ENCODE measurements at regions not wholly inside any gene's neighbourhood (a gene's known extent, or its start where the extent isn't known, plus 50 kb on each side); places are given as distances from the start of the nearest gene placed in this dataset.

DNA sequence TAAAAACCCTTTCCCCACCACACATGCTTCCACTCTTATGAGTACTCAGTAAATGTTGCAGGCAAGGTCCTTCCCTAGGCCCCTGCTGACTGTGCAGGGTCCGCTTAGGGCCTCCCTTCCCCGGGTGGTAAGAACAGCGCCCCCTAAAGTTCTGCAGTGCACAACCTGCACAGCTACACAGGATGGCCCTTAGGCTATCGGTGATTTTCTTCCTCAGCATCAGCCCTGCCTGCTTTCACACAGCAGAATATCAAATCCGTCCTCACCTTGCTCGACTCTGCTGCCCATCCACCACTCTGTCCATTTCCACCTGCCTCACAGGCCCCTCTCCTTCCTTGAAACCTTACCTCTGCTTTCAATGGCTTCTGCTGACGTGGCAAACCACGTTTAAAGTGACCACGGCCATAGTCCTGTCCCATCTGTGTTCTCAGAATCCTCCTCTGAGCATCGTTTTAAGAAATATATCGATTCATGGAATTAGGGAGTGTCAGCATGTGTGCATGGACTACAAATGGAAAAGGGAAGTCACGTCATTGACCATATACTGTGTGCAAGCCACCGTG lies 51.4 kb upstream of the TMEM132E start:
- H3K36me3 Mint-ChIP-seq, result no peaks in the 10 kb centered on the region
- no peak overlapping the region for H3K27ac Mint-ChIP-seq
- no peaks in the 10 kb centered on the region for H3K9me3 Mint-ChIP-seq
- H3K4me1 Mint-ChIP-seq, result no peaks in the 10 kb centered on the region
- no peak overlapping the region for H3K4me3 Mint-ChIP-seq
- DNase-seq (ENCODE audit: low spot score in 2 of 2) (no peak), ATAC-seq (no peak)

DNA sequence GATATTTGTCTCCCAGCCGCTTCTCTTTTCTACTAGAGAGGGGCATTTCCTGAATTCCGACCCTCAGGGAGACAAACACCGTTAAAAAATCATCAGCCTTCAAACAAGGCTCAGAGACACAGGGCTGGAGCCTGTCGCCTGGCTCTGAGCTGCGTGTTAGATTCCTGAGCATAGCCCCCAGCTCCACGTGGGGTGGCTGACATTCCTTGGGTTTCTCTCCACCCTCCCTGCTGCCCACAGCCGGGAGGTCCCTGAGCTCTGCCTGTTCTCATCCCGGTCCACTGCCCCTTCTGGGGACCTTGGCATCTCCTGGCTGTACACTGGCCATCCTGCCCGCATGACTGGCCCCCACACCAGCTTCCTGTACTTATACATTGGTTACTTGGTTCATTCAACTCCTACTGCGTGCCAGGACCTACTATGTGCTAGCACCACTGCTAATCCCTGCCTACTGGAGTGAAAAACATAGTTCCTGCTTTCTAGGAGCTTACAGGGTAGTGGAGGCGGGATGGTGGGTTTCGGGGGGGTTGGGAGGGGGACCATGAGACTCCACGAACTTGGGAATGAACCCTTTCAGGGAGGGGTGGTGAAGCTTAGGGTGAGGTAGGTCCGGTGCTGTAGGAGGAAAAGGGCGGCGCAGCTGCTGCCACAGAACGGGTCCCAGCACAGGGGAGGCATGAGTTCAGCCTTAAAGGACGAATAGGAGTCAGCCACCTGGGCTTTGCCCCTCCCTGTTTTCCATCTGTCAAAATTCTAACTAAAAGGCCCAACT lies 52.1 kb upstream of the TMEM132E start:
- DNase-seq (ENCODE audit: low spot score in 2 of 2) (no peak), ATAC-seq (no peak)
- Mint-ChIP-seq H3K4me3 (no peak overlapping the region), H3K27ac (no peak overlapping the region), H3K9me3 (no peaks in the 10 kb centered on the region), H3K36me3 (no peaks in the 10 kb centered on the region), H3K4me1 (no peaks in the 10 kb centered on the region)

GRCh38 chr17:34525651-34526050 lies 53.7 kb upstream of the TMEM132E start:
- no peak overlapping the region for H3K27ac Mint-ChIP-seq
- no peak overlapping the region for H3K4me3 Mint-ChIP-seq
- DNase-seq (ENCODE audit: low spot score in 2 of 2), result no peak
- H3K4me1 Mint-ChIP-seq, result no peaks in the 10 kb centered on the region
- H3K9me3 Mint-ChIP-seq, result no peaks in the 10 kb centered on the region
- ATAC-seq, result no peak
- H3K36me3 Mint-ChIP-seq, result no peaks in the 10 kb centered on the region

- Mint-ChIP-seq H3K4me1 (no peaks in the 10 kb centered on the region), H3K9me3 (no peaks in the 10 kb centered on the region), H3K36me3 (no peaks in the 10 kb centered on the region), H3K27ac (no peak overlapping the region), H3K4me3 (no peak overlapping the region)
- DNase-seq (ENCODE audit: low spot score in 2 of 2), result no peak
- ATAC-seq, result no peak
Measured at GRCh38 chr17:34521955-34522354, 57.4 kb upstream of the TMEM132E start.

DNA sequence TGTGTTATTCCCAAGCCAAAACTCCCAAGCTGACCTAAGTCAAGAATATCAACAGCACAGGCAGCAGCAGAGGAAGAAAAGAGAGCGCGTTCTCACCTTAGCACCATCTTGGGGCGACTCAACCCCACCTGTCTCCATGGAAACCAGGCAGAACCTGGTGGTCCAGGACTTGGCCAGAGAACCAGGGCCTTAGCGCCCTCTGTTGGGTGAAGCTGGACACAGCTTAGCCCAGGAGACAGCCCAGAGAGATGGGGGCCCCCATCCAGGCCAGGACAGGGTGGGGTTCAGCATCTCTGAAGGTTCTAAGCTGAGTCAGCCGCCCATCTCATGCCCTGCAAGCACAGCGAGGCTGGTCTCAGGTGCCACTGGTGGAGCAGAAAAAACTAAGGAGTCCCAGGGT lies 60.1 kb upstream of the TMEM132E start:
- peak; percentile 40 for ATAC-seq
- peak in 1 of 2 donors; percentile 54 for DNase-seq (ENCODE audit: low spot score in 2 of 2)

GRCh38 chr17:34517406-34517805 lies 62.0 kb upstream of the TMEM132E start:
- Mint-ChIP-seq H3K9me3 (no peaks in the 10 kb centered on the region), H3K27ac (no peak overlapping the region)

More for the DNA sequence above, 60.1 kb upstream of the TMEM132E start:
- no peaks in the 10 kb centered on the region for H3K9me3 Mint-ChIP-seq
- H3K27ac Mint-ChIP-seq, result no peak overlapping the region
- no peaks in the 10 kb centered on the region for H3K4me1 Mint-ChIP-seq
- no peaks in the 10 kb centered on the region for H3K36me3 Mint-ChIP-seq
- no peak overlapping the region for H3K4me3 Mint-ChIP-seq

GRCh38 chr17:34511931-34512330 lies 67.5 kb upstream of the TMEM132E start:
- Mint-ChIP-seq H3K4me1 (no peaks in the 10 kb centered on the region), H3K27ac (no peak overlapping the region), H3K9me3 (no peaks in the 10 kb centered on the region)

More at GRCh38 chr17:34517406-34517805, 62.0 kb upstream of the TMEM132E start:
- ATAC-seq (no peak), DNase-seq (ENCODE audit: low spot score in 2 of 2) (no peak)
- Mint-ChIP-seq H3K4me3 (no peak overlapping the region), H3K36me3 (no peaks in the 10 kb centered on the region), H3K4me1 (no peaks in the 10 kb centered on the region)

GRCh38 chr17:34511265-34511664 lies 68.1 kb upstream of the TMEM132E start:
- Mint-ChIP-seq H3K4me3 (no peak overlapping the region), H3K36me3 (no peaks in the 10 kb centered on the region), H3K27ac (no peak overlapping the region), H3K4me1 (no peaks in the 10 kb centered on the region), H3K9me3 (no peaks in the 10 kb centered on the region)
- ATAC-seq (no peak), DNase-seq (ENCODE audit: low spot score in 2 of 2) (no peak)

More at GRCh38 chr17:34511931-34512330, 67.5 kb upstream of the TMEM132E start:
- Mint-ChIP-seq H3K4me3 (no peak overlapping the region), H3K36me3 (no peaks in the 10 kb centered on the region)
- DNase-seq (ENCODE audit: low spot score in 2 of 2) (no peak), ATAC-seq (no peak)

- H3K4me1 Mint-ChIP-seq, result peaks cover 6% of the 10 kb centered on the region
- DNase-seq (ENCODE audit: low spot score in 2 of 2) (no peak), ATAC-seq (peak; percentile 63)
- no peak overlapping the region for H3K4me3 Mint-ChIP-seq
- no peaks in the 10 kb centered on the region for H3K36me3 Mint-ChIP-seq
- H3K9me3 Mint-ChIP-seq, result no peaks in the 10 kb centered on the region
- H3K27ac Mint-ChIP-seq, result no peak overlapping the region
Measured at GRCh38 chr17:34504814-34505484, 74.4 kb upstream of the TMEM132E start.

DNA sequence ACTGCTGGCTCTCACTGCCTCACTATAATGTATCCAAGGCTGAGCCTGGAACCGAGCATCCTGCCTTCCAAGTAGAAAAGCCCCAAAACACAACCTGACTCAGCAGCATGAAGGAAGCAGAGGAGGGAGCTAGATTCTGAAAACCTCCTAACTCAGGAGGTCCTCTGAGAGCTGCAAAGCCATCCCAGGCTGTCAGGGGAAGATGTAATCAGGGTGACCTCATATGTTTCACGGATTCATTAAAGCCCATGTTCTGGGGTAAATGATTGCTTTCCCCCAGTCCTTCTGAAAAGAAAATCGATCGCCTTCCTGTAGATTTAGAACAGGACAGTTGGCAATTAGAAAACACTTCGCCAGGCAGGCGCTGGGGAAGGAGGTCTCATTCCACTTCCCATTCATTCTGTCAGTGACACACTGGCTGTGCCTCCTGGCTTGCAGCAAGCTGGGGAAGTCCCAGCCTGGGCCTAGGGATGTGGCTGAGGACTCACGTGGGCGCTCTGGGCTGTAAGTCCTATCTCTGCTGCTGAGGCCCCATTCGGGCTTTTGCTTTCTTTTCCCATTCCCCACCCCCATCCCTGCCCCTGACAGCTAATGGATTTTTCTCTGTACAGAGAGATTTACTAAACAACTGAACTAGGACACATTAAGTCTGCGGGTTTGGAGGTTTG lies 75.7 kb upstream of the TMEM132E start:
- Mint-ChIP-seq H3K27ac (no peak overlapping the region), H3K4me3 (no peak overlapping the region), H3K9me3 (no peaks in the 10 kb centered on the region), H3K36me3 (no peaks in the 10 kb centered on the region), H3K4me1 (peaks cover 6% of the 10 kb centered on the region)
- DNase-seq (ENCODE audit: low spot score in 2 of 2) (no peak), ATAC-seq (peak; percentile 57)

GRCh38 chr17:34502426-34502825 lies 77.0 kb upstream of the TMEM132E start:
- ATAC-seq, result no peak
- Mint-ChIP-seq H3K27ac (no peak overlapping the region), H3K36me3 (no peaks in the 10 kb centered on the region)

GRCh38 chr17:34499576-34499975 lies 79.8 kb upstream of the TMEM132E start:
- H3K4me1 Mint-ChIP-seq, result peaks cover 3% of the 10 kb centered on the region
- no peaks in the 10 kb centered on the region for H3K9me3 Mint-ChIP-seq
- no peak for ATAC-seq
- H3K4me3 Mint-ChIP-seq, result no peak overlapping the region
- no peak for DNase-seq (ENCODE audit: low spot score in 2 of 2)
- no peak overlapping the region for H3K27ac Mint-ChIP-seq
- H3K36me3 Mint-ChIP-seq, result no peaks in the 10 kb centered on the region

More at GRCh38 chr17:34502426-34502825, 77.0 kb upstream of the TMEM132E start:
- H3K4me1 Mint-ChIP-seq, result peaks cover 6% of the 10 kb centered on the region
- no peak overlapping the region for H3K4me3 Mint-ChIP-seq
- DNase-seq (ENCODE audit: low spot score in 2 of 2), result no peak
- no peaks in the 10 kb centered on the region for H3K9me3 Mint-ChIP-seq

GRCh38 chr17:34493917-34494316 lies 85.5 kb upstream of the TMEM132E start:
- no peaks in the 10 kb centered on the region for H3K9me3 Mint-ChIP-seq
- no peak for ATAC-seq
- no peak for DNase-seq (ENCODE audit: low spot score in 2 of 2)
- H3K4me3 Mint-ChIP-seq, result no peak overlapping the region
- H3K27ac Mint-ChIP-seq, result no peak overlapping the region
- no peaks in the 10 kb centered on the region for H3K4me1 Mint-ChIP-seq
- H3K36me3 Mint-ChIP-seq, result no peaks in the 10 kb centered on the region

DNA sequence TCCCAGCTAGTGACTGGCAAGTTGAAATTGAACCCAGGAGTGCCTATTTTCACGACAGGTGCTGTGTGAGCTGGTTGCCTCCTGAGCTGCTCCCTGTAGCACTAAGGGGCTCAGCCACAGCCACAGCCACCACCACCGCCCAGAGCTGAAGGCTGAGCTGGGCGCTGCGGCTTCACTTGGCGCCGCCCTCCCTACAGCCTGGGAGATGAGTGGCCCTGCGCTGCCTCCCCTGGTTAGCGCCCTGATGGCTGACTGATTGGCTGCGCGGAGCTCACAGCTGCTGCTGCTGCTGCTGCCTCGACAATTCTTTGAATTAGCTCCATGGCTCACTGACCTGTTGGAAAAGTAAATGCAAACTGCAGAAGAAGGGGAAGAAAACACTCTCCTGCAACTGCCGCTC lies 91.8 kb upstream of the TMEM132E start:
- H3K27ac Mint-ChIP-seq, result no peak overlapping the region
- H3K9me3 Mint-ChIP-seq, result no peaks in the 10 kb centered on the region
- ATAC-seq (no peak), DNase-seq (ENCODE audit: low spot score in 2 of 2) (no peak)
- H3K4me3 Mint-ChIP-seq, result no peak overlapping the region
- no peaks in the 10 kb centered on the region for H3K36me3 Mint-ChIP-seq
- no peaks in the 10 kb centered on the region for H3K4me1 Mint-ChIP-seq

DNA sequence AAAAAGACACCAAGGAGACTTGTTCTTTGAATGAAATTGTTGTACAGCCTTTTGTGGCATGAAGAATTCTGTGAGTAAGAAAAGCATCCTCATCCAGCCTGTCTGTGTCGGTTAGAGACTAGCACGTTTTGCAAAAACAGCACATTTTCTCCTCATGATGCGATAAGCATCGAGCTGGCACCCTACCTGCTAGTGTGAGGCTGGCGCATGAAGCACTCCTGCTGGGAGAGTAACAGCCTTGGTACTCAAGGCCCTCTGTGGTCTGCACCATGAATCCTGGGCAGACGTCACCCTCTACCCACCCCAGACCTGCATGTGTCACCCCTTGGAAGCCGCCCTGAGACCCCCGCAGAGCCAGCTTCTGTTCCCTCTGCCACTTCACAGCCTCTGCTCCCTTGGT lies 92.6 kb upstream of the TMEM132E start:
- no peak for DNase-seq (ENCODE audit: low spot score in 2 of 2)

More for the DNA sequence above, 92.6 kb upstream of the TMEM132E start:
- H3K36me3 Mint-ChIP-seq, result no peaks in the 10 kb centered on the region
- no peak overlapping the region for H3K4me3 Mint-ChIP-seq
- no peaks in the 10 kb centered on the region for H3K9me3 Mint-ChIP-seq
- H3K27ac Mint-ChIP-seq, result no peak overlapping the region
- no peaks in the 10 kb centered on the region for H3K4me1 Mint-ChIP-seq
- ATAC-seq, result no peak
